Stimulated activated CD4-positive, alpha-beta T cell treated with anti-CD3 and anti-CD28 coated beads, Interleukin-2, amount 100 ng/mL, for 24 hours (primary cell): ENCODE measurements at regions not wholly inside any gene's neighbourhood (a gene's known extent, or its start where the extent isn't known, plus 50 kb on each side); places are given as distances from the start of the nearest gene placed in this dataset.
"Not testable (repeated sequence)": the region's sequence is repeated elsewhere in the genome, so short reads cannot be mapped to it uniquely, and the experiment has no call there.

Source experiments
- DNase-seq, 2 donors: peaks; one replicate each; pipeline ENCODE4 v3.0.0-alpha.2; 2020

DNA sequence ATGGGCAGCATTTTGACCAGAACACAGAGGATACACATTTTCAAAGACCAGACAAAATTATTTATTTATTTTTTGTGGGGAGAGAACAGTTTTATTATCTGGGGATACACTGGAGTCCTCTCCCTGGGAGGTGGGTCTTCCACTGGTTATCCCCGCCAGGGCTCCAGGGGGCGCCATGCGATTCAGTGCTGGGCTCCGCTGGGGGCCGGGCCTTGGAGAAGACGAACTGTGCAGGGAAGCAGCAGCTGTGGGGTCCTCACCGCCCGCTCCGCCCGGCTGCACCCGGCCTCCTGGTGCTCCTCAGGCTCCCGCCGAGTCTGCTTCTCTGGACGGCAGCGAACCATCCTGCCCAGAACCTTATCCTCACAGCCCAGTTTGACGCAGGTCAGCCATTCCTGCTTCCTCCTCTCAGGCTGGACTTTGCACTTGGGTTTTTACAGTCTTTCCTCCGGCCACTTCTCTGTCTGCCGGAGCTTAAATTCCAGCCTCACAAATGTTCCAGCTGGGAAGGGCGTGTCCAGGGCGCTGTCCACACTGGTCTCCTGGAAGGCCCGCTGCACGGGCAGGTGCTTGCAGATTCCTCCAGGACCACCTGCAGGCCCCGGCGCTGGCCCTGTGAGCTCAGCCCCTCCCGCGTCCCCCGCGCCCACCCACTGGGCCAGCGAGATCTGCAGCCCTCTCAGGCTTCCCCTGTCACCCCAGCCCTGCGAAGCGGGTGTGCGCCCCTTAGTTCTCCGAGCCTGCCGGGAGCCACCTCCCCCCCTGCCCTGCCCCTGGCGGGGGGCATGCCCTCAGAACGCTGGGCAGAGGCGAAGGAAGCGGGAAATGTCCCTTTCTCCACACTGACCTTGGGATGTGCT lies 1830.0 kb upstream of the DEFB115 start:
- DNase-seq, result peak in 1 of 2 donors; percentile 51

GRCh38 chr20:29430531-29430930 lies 1826.9 kb upstream of the DEFB115 start:
- no peak for DNase-seq

- DNase-seq, result not testable (repeated sequence)
Measured at GRCh38 chr20:29440721-29441120, 1816.7 kb upstream of the DEFB115 start.

GRCh38 chr20:29443206-29443781 lies 1814.2 kb upstream of the DEFB115 start:
- peak in 1 of 2 donors; percentile 20 for DNase-seq

GRCh38 chr20:29443819-29444218 lies 1813.6 kb upstream of the DEFB115 start:
- peak in 1 of 2 donors; percentile 16 for DNase-seq

- DNase-seq, result peak; percentile 22 to 57
Measured at GRCh38 chr20:29445050-29445907, 1812.2 kb upstream of the DEFB115 start.

- not testable (repeated sequence) for DNase-seq
Measured at GRCh38 chr20:29447517-29448484, 1809.7 kb upstream of the DEFB115 start.

DNA sequence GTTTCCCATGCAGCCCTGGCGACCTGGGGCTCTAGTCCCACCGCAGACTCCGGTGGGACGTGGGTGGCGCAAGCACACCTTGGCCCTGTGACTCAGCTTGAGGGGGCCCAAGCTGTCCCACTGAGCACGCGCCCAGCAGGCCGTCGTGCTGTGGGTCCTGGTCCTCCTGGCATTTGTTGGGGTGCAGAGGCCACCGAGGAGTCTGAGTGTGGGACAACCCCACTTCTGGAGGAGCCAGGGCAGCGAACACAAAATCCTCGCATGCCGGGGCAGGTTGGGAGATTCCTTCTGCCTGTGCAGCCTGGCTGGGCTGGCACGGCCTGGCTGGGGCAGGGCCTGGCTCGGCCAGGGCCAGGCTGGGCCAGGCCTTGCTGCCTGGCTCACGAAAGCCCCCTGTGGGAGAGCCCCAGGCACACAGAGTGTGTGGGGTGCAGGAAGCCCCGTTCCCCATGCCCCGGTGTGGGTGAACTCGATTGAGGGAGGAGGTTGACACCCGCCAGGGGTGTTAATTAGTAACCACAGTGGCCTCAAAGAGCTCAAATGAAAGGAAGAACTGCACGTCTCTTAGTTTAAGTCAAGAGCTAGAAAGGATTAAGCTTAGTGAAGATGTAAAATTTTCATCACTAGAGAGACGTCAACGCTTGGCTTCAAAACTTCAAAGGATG lies 1808.5 kb upstream of the DEFB115 start:
- no peak for DNase-seq

- DNase-seq, result no peak
Measured at GRCh38 chr20:29452186-29452585, 1805.3 kb upstream of the DEFB115 start.

DNA sequence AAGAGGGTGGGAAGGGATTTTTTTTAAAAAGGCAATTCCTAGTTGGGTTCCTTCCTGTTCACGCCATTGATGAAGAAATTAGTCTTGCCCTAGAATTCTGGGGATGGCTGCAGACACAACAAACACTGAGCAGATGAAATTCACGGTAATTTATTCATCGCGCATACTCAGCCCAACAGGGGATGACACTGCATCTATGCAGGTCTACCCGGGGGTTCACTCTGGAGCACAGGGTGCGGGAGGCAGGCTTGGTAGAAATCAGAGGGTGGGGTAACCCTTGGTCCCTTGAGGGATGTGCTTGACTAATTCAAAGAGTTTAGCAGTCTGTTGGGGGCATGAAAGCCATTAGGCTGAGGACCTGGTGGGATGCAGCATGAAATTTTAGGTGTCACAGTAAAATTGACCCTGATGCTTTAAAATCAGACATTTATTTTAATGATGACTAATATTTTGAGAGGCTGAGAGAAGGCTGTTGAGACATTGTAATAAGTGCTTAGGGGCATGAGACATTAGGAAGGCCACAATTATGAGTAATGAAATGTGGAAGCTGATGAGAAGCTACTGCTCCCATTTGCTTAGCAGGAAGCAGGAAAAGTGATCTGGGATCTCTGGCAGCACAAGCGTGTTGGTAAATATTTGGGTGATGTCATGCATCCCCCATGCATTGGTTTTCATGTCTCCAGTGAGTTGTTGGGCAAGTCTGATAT lies 1800.3 kb upstream of the DEFB115 start:
- DNase-seq, result not testable (repeated sequence)

- DNase-seq, result no peak
Measured at GRCh38 chr20:29472606-29473005, 1784.9 kb upstream of the DEFB115 start.

DNA sequence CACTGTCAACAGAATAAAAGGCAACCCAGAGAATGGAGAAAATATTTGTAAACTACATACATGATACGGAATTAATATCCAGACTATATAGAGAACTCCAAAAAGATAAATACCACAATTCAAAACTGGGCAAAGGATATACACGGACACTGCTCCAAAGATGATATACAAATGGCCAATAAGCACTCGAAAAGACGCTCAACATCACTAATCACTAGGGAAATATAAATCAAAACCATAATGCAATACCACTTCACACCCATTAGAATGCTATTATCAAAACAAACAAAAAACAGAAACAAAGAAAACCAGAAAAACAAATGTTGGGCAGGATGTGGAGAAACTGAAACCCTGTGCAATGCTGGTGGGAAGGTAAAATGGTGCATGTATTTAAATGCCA lies 1764.6 kb upstream of the DEFB115 start:
- DNase-seq, result not testable (repeated sequence)

GRCh38 chr20:29496767-29497166 lies 1760.7 kb upstream of the DEFB115 start:
- DNase-seq, result not testable (repeated sequence)

- DNase-seq, result peak in 1 of 2 donors; percentile 42
Measured at GRCh38 chr20:29497261-29497671, 1760.2 kb upstream of the DEFB115 start.

DNA sequence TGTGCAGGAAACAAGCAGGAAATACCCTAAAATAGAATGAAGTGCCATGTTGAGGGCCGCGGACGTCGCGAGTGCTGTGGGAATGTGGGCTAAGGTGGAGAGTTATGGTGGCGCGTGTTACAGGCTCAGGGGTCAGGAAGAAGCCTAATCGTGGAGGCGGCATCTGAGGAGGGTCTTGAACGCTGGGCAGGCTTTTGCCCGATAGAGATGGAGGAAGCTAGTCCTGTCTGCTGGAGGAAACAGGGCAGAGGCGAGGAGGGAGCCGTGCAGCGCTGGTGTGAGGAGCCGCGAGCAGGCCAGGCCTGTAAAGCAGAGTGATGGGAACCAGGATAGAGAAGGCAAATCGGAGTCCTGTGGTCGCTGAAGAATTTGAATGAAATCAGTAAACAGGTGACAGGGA lies 1759.8 kb upstream of the DEFB115 start:
- not testable (repeated sequence) for DNase-seq

DNA sequence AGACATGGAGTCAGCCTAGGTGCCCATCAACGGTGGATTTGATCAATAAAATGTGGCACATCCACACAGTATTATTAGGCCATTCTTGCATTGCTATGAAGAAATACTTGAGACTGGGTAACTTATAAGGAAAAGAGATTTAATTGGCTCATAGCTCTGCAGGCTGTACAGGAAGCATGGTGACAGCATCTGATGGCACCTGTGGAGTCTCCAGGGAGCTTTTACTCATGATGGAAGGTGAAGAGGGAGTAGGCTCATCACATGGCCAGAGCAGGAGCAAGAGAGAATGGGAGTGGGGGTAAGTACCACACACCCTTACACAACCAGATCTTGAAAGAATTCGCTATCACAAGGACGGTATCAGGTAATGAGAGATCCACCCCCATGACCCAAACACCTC lies 1756.7 kb upstream of the DEFB115 start:
- not testable (repeated sequence) for DNase-seq

- DNase-seq, result not testable (repeated sequence)
Measured at GRCh38 chr20:29514634-29515033, 1742.8 kb upstream of the DEFB115 start.

- not testable (repeated sequence) for DNase-seq
Measured at GRCh38 chr20:29516847-29517246, 1740.6 kb upstream of the DEFB115 start.

DNA sequence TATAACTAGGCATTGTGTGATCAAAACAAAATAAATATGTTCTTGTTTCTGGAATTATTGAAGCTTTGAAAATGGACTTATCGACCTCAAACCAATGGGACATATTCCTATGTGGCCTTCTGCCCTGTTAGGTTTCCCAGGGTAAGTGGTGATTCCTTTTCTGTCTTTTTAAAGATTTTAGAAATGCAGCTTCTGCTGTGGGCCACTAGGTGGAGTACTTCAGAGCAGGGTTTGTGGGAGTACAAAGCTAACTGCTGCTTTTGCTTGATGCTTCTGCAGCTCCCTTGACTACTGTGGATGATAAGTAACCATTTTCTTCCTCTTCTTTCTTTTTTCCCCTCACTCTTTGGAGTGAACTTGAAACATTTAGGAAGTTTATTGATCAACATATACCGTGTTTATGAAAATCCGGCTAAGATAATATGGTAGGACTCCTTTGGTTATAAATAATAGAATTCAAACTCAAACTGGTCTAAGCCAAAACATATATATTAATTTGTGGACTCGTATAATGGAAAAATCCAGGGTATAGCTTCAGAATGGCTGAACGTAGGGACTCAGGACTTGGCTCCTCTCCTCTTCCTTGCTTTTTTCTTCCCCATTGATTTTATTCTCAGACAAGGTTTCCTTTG lies 1737.7 kb upstream of the DEFB115 start:
- DNase-seq, result not testable (repeated sequence)

- not testable (repeated sequence) for DNase-seq
Measured at GRCh38 chr20:29533566-29534177, 1723.8 kb upstream of the DEFB115 start.
